Activated T-cell treated with anti-CD3 and anti-CD28 coated beads, Interleukin-2, amount 50 U/mL, for 24 hours (primary cell): ENCODE measurements at regions not wholly inside any gene's neighbourhood (a gene's known extent, or its start where the extent isn't known, plus 50 kb on each side); places are given as distances from the start of the nearest gene placed in this dataset.
A peak's percentile ranks its signal among the peaks of the same experiment; 100 is the strongest.
"Not testable (repeated sequence)": the region's sequence is repeated elsewhere in the genome, so short reads cannot be mapped to it uniquely, and the experiment has no call there.

Experiments used
- DNase-seq: peaks from one replicate; pipeline ENCODE4 v3.0.0-alpha.2; 2020
- H3K27ac Mint-ChIP-seq: 2 replicates; pipeline ENCODE4 v1.8.0; 2020; ENCODE audit warnings: mild to moderate bottlenecking, mixed read lengths
- H3K27me3 Mint-ChIP-seq: 2 replicates; pipeline ENCODE4 v1.8.0; 2020; ENCODE audit warnings: mixed read lengths
- H3K36me3 Mint-ChIP-seq: 2 replicates; pipeline ENCODE4 v1.8.0; 2020; ENCODE audit warnings: low read depth, mixed read lengths
- H3K4me1 Mint-ChIP-seq: 2 replicates; pipeline ENCODE4 v1.8.0; 2020; ENCODE audit warnings: low read depth, mixed read lengths
- H3K4me3 Mint-ChIP-seq: 2 replicates; pipeline ENCODE4 v1.8.0; 2020; ENCODE audit warnings: mild to moderate bottlenecking, moderate library complexity, mixed read lengths
- H3K9me3 Mint-ChIP-seq: 2 replicates; pipeline ENCODE4 v1.8.0; 2020; ENCODE audit warnings: mixed read lengths

DNA sequence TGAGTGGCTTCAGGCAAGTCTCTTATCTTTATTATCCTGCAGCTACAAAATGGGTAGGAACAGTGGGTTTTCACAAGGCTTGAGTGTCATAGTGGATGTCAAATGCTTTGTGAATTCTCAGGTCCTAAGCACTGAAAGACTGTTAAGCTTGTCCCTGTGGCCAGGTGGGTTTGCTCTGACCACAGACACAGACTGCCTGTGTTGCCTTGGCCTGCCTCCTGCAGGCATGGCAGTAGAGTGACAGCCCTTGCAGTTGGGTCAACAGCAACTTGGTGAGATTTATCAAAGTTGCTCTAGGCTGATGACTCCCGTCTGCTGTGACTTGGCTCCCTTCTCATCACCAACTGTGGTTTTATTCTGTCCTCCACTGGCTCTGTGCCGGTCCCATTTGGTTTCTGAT lies 520.0 kb upstream of the CCDC196 start:
- no peak for DNase-seq
- Mint-ChIP-seq H3K36me3 (no peaks in the 10 kb centered on the region), H3K27me3 (peaks cover 2% of the 10 kb centered on the region), H3K27ac (no peak overlapping the region), H3K4me3 (no peak overlapping the region), H3K4me1 (no peaks in the 10 kb centered on the region), H3K9me3 (no peaks in the 10 kb centered on the region)

DNA sequence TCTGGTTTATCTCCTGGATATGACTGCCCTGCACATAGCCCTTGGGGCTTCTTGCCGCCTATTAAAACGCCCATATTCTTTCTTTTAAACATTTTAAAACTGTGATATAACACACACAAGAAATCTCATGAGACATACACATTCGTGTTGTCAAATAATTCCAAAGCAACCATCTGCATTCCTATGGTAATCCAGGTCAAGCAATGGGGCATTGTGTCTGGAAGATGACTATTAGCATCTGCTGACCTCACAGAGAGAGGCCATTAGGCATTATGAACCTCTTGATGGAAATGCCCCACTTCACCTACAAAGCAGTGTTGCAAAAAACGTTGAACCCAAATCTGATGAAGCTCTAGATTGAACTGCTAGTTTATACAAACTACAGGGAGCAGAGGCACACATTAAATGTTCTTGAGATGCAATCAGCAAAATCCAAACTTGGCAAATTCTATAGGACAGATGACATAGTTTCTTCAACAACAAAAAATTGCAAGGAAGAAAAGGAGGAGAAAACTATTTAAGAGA lies 513.8 kb upstream of the CCDC196 start:
- no peak for DNase-seq
- no peak overlapping the region for H3K4me3 Mint-ChIP-seq
- no peaks in the 10 kb centered on the region for H3K9me3 Mint-ChIP-seq
- H3K36me3 Mint-ChIP-seq = no peaks in the 10 kb centered on the region
- H3K27ac Mint-ChIP-seq = no peak overlapping the region
- no peaks in the 10 kb centered on the region for H3K27me3 Mint-ChIP-seq
- no peaks in the 10 kb centered on the region for H3K4me1 Mint-ChIP-seq

DNA sequence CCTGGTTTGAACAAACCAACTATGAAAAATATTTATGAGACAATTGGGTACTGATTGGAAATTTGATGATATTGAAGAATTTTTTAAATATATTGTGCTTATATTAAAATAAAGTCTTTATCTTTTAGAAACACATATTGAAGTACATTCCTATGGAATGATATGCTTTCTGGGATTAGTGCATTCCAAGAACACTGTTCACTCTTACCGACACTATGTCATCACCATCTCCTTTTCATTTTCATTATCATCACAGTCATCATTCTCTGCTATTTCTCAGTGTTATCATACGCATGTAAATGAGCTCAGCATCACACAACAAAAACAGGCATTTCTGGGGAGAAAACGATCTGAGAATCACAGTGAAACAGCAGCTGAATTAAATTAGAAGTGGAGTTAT lies 513.3 kb upstream of the CCDC196 start:
- no peak for DNase-seq

DNA sequence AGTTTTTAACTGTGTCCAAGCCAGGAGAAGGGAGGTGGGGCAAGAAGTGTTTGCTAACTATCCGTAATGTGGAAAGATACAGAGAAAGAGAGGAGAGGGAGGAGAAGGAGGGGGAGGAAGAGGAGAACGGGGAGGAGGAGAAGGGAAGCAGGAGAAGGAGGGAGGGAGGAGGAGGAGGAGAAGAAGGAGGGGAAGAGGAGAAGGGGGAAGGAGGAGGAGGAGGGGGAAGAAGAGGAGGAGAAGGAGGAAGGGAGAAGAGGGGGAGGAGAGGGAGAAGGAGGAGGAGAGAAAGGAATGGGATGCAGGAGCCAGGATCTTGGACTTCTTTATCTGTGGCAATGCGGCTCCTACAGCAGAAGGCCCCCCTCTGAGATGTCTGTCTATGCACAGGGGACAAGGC lies 510.3 kb upstream of the CCDC196 start:
- Mint-ChIP-seq H3K36me3 (no peaks in the 10 kb centered on the region), H3K27ac (no peak overlapping the region), H3K9me3 (peaks cover 21% of the 10 kb centered on the region), H3K4me3 (no peak overlapping the region), H3K4me1 (no peaks in the 10 kb centered on the region), H3K27me3 (no peaks in the 10 kb centered on the region)
- no peak for DNase-seq

More for the DNA sequence above, 513.3 kb upstream of the CCDC196 start:
- no peaks in the 10 kb centered on the region for H3K27me3 Mint-ChIP-seq
- H3K4me3 Mint-ChIP-seq = no peak overlapping the region
- H3K36me3 Mint-ChIP-seq = no peaks in the 10 kb centered on the region
- H3K9me3 Mint-ChIP-seq = no peaks in the 10 kb centered on the region
- no peak overlapping the region for H3K27ac Mint-ChIP-seq
- H3K4me1 Mint-ChIP-seq = no peaks in the 10 kb centered on the region

DNA sequence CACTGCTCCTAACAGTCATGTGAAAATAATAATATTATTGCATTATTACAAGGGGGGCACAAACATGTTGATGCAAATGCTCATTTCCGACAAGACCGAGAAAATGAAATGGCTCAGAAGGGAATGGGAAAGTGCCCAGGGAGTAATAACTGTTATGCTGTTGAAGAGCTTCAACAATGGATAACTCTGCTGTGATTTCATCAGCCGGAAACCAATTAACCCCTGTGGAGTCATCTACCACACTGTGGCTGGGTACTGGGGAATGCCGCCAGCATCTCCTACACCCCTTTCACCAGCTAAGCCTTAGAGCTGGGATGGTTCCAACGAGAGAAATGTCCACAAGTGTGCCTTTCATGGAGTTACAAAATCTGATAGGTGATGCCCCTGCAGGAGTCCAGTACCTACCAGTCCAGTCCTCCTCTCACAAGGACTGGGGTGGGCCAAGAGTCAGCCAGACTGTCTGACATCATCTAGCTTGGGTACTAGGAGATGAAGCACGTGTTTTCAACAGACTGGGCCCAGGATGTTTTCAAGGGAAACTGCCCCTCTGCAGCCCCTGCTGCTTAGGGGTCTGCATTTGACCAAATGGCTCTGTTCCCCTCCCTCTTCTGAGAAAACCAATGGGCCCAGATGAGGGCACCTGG lies 509.3 kb upstream of the CCDC196 start:
- H3K4me1 Mint-ChIP-seq = no peaks in the 10 kb centered on the region
- H3K36me3 Mint-ChIP-seq = no peaks in the 10 kb centered on the region
- no peak overlapping the region for H3K4me3 Mint-ChIP-seq
- H3K27me3 Mint-ChIP-seq = no peaks in the 10 kb centered on the region
- DNase-seq = no peak
- H3K9me3 Mint-ChIP-seq = peaks cover 21% of the 10 kb centered on the region
- H3K27ac Mint-ChIP-seq = no peak overlapping the region

DNA sequence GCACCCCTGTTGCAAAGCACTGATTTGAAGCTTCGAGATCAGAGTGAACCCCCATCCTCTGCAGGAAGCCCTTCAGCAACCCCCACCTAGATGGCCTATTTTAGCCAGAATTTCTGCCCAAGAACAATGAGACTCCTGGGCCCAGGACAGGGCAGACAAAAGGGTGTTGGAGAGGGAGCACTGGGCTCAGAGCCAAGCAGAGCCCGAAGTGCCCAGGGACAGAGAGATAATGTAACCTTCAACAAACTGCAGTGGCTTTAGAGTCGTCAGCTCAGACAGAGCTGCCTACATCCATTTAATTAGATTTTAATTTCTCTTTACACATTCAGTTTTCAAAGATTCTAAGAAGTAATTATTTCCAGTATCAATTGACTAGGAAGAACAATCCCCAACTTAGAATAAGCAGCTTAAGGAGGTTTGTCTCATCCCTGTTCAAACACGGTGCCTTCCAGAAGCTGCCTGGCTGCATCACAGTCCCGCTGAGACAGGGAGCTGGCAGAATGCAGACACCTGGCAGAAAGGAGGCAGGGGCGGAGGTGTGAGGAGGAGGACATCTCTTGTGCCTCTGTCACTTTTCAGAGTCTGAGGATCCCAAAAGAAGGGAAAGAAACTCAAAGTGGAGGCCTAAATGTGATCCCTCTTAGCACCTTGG lies 504.9 kb upstream of the CCDC196 start:
- H3K9me3 Mint-ChIP-seq = peaks cover 21% of the 10 kb centered on the region
- H3K4me3 Mint-ChIP-seq = no peak overlapping the region
- H3K36me3 Mint-ChIP-seq = no peaks in the 10 kb centered on the region
- no peak overlapping the region for H3K27ac Mint-ChIP-seq
- no peaks in the 10 kb centered on the region for H3K4me1 Mint-ChIP-seq
- no peaks in the 10 kb centered on the region for H3K27me3 Mint-ChIP-seq
- no peak for DNase-seq

DNA sequence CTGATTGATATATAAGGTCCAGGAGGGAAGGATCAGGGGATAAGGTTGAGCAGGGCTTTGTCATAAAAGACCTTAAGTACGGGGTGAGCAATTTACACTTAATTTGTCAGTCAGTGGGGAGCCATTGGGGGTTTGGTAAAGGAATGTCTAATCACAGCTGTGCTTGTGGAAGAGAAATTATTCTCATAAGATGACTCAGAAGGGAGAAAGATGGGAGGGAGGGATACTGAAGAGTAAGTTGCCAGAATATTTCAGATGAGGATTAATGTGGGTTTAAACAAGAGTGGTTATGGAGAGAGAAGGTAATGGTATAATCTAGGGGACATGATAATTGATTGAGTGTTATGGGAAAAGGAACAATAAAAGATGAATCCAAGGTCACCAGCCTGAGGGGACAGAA lies 500.1 kb upstream of the CCDC196 start:
- DNase-seq = no peak
- Mint-ChIP-seq H3K27ac (no peak overlapping the region), H3K36me3 (no peaks in the 10 kb centered on the region), H3K9me3 (no peaks in the 10 kb centered on the region), H3K27me3 (no peaks in the 10 kb centered on the region), H3K4me3 (no peak overlapping the region), H3K4me1 (no peaks in the 10 kb centered on the region)

DNA sequence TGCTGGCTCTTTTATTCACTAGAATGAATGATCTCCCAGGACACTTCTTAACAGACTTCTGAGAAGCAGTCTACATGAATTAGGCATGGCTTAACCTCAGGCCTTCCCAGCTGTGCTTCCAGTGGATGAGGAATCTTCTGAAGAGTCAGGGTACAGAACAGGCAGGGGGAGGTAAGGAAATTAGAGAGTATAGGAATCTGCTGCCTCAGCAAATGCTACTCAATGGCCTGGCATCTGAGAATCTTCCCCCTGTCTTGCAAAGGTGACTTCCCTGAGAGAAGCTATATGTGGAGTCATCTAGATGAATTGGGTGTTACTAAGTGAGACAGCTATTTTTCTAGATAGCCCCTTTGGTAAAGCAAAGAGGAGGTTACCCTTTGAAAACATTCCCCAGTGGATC lies 496.2 kb upstream of the CCDC196 start:
- H3K4me3 Mint-ChIP-seq = no peak overlapping the region
- no peaks in the 10 kb centered on the region for H3K27me3 Mint-ChIP-seq
- H3K27ac Mint-ChIP-seq = no peak overlapping the region
- no peaks in the 10 kb centered on the region for H3K36me3 Mint-ChIP-seq
- H3K9me3 Mint-ChIP-seq = no peaks in the 10 kb centered on the region
- no peak for DNase-seq
- H3K4me1 Mint-ChIP-seq = peaks cover 23% of the 10 kb centered on the region

DNA sequence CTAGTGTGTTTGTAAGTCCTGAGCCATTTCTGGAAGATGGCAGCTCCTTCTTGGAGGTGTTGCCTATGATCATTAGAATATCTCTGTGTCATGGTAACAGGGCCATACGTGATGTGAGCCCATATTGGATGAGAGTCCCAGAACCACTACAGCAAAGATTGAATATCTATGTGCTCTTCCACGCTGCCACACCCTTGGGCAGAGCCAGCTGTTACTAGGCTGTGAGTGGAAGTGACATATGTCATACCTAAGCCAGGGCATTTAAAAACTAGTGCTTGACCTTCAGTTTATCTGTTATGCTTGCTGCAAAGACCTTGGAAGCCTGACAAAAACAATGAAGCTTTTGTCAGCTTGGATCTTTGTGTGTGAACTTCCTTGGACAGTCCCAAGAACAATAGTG lies 495.1 kb upstream of the CCDC196 start:
- DNase-seq = no peak
- no peaks in the 10 kb centered on the region for H3K27me3 Mint-ChIP-seq
- H3K4me1 Mint-ChIP-seq = peaks cover 23% of the 10 kb centered on the region
- H3K27ac Mint-ChIP-seq = no peak overlapping the region
- H3K9me3 Mint-ChIP-seq = no peaks in the 10 kb centered on the region
- no peaks in the 10 kb centered on the region for H3K36me3 Mint-ChIP-seq
- H3K4me3 Mint-ChIP-seq = no peak overlapping the region

DNA sequence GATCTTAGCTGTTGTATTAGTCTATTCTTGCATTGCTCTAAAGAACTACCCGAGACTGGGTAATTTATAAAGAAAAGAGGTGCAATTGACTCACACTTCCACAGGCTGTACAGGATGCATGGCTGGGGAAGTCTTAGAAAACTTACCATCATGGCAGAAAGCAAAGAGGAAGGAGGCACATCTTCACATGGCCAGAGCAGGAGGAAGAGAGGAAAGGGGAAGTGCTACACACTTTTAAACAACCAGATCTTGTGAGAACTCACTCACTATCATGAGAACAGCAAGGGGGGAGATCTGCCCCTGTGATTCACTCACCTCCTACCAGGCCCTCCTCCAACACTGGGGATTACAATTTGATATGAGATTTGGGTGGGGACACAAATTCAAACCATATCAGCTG lies 494.2 kb upstream of the CCDC196 start:
- H3K27me3 Mint-ChIP-seq, H3K36me3 Mint-ChIP-seq, H3K4me3 Mint-ChIP-seq, H3K9me3 Mint-ChIP-seq, DNase-seq: not testable (repeated sequence)
- H3K4me1 Mint-ChIP-seq = peaks cover 23% of the 10 kb centered on the region
- H3K27ac Mint-ChIP-seq = peak overlapping the region; percentile 35

DNA sequence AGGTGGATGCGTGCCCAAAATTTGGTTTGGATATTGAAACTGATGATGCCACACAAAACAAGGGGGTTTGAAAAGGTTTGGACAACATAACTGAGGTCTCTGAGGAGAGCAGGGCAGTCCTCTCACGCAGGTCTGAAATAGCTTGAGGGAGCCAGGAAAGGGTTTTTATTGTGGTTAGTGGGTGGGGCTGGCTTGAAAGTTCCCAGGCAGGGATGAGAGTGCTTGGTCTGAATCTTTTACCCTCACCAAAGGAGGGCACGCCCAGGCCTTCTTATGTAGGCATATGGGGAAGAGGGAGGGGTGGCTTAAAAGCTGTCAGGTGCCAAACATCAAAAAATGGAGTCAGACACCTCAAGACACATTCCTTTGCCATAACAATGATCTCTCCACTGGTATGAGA lies 493.1 kb upstream of the CCDC196 start:
- peaks cover 23% of the 10 kb centered on the region for H3K4me1 Mint-ChIP-seq
- no peak for DNase-seq
- H3K27ac Mint-ChIP-seq = no peak overlapping the region
- H3K36me3 Mint-ChIP-seq = no peaks in the 10 kb centered on the region
- no peaks in the 10 kb centered on the region for H3K27me3 Mint-ChIP-seq
- no peak overlapping the region for H3K4me3 Mint-ChIP-seq
- no peaks in the 10 kb centered on the region for H3K9me3 Mint-ChIP-seq

DNA sequence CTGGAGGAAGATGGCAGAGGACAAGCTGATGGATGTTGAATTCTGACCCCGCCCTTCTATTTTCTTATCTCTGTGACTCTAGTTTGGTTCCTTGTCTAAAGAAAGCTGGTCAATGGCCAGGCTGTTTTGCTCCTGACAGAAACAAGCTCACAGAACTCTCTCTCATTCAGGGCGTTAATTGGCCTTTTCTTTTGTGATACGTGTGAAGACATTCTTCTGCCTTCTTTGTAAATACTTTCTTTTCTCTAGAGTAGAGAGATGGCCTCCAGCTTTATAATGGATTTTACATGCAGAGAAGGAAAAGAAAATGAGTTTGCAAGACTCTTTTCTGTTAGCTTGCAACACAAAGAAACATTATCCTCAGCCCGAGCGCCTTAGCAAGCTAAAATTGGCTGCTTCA lies 492.2 kb upstream of the CCDC196 start:
- Mint-ChIP-seq H3K4me1 (peaks cover 23% of the 10 kb centered on the region), H3K4me3 (no peak overlapping the region), H3K27ac (no peak overlapping the region), H3K36me3 (no peaks in the 10 kb centered on the region), H3K27me3 (no peaks in the 10 kb centered on the region), H3K9me3 (no peaks in the 10 kb centered on the region)
- DNase-seq = no peak

DNA sequence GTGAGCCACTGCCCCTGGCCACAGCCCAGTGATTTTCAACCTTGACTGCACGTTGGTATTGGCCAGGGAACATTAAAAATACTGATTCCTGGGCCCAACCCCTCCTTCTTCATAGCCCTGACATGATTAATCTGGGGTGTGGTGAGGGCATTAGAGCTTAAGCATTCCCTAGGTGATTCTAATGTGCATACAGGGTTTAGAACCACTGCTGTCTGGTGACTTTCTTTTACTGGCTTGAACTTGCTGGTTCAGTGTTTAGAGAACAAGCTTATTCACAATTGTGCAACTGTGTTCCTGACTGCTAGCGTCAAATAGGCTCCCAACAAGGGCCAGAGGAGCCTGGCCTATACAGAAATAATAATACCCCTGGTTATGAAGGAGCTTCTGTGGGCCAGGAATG lies 488.8 kb upstream of the CCDC196 start:
- H3K36me3 Mint-ChIP-seq = no peaks in the 10 kb centered on the region
- peaks cover 13% of the 10 kb centered on the region for H3K4me1 Mint-ChIP-seq
- H3K27me3 Mint-ChIP-seq = peaks cover 5% of the 10 kb centered on the region
- DNase-seq = no peak
- H3K9me3 Mint-ChIP-seq = peaks cover 18% of the 10 kb centered on the region
- no peak overlapping the region for H3K27ac Mint-ChIP-seq
- no peak overlapping the region for H3K4me3 Mint-ChIP-seq

DNA sequence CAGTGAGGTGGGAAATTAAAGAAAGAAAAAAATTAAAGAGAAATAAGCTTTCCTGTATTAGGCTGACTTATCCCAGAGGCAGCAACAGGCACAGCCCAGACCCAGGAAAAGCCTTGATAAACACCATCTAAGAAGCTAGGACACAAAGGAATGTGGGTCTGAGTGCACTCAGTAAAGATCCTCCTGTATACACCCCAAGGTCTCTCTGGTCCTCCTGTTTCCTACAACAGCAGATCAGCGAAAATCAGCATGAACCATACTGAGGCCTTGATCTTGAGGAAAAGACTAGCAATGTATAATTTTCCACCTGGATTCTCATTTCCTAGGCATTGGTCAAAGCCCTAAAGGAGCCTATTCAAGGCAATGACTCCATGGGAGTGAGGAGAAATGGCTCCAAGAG lies 486.3 kb upstream of the CCDC196 start:
- Mint-ChIP-seq H3K9me3 (peaks cover 18% of the 10 kb centered on the region), H3K4me3 (no peak overlapping the region), H3K27me3 (peaks cover 8% of the 10 kb centered on the region), H3K27ac (no peak overlapping the region), H3K36me3 (no peaks in the 10 kb centered on the region), H3K4me1 (no peaks in the 10 kb centered on the region)
- DNase-seq = no peak

DNA sequence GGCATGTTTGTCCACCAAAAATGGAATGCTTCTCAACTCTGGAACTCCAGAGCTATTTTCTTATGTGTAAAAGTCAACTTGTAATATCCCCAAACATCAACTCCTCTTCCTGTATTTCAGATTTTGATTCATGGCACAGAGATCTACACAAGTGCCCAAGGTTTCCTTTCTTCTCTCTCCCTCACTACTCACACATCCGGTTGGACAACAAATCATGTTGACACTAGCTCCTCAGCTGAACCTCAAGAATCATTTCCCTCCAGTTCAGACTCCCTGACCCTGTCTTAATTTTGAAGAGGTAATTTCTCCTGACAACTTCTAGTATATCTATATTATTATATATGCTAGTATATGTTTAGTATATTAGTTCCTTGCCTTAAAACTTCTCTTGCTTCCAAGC lies 485.4 kb upstream of the CCDC196 start:
- H3K36me3 Mint-ChIP-seq = no peaks in the 10 kb centered on the region
- DNase-seq = no peak
- peaks cover 8% of the 10 kb centered on the region for H3K27me3 Mint-ChIP-seq

More for the DNA sequence above, 485.4 kb upstream of the CCDC196 start:
- no peak overlapping the region for H3K27ac Mint-ChIP-seq
- no peaks in the 10 kb centered on the region for H3K4me1 Mint-ChIP-seq
- peaks cover 18% of the 10 kb centered on the region for H3K9me3 Mint-ChIP-seq
- no peak overlapping the region for H3K4me3 Mint-ChIP-seq
